ENCODE measurements at regions not wholly inside any gene's neighbourhood (a gene's known extent, or its start where the extent isn't known, plus 50 kb on each side); places are given as distances from the start of the nearest gene placed in this dataset.
"Not testable (repeated sequence)": the region's sequence is repeated elsewhere in the genome, so short reads cannot be mapped to it uniquely, and the experiment has no call there.

- Histone ChIP-seq H3K4me1 (ENCODE audit: insufficient read depth, low read length) (peaks cover 14% of the 10 kb centered on the region), H3K27me3 (ENCODE audit: insufficient read depth, low read length) (no peaks in the 10 kb centered on the region), H3K27ac (ENCODE audit: low read length) (no peak overlapping the region), H3K36me3 (ENCODE audit: insufficient read depth, low read depth, low read length) (no peaks in the 10 kb centered on the region), H3K9me3 (ENCODE audit: insufficient read depth, low read depth, low read length) (no peaks in the 10 kb centered on the region), H3K4me3 (ENCODE audit: low read length) (no peak overlapping the region), H3K9ac (ENCODE audit: low read depth, low read length) (no peak overlapping the region)
Measured at GRCh38 chr12:60201891-60202290, 606.1 kb downstream of the SLC16A7 start.

DNA sequence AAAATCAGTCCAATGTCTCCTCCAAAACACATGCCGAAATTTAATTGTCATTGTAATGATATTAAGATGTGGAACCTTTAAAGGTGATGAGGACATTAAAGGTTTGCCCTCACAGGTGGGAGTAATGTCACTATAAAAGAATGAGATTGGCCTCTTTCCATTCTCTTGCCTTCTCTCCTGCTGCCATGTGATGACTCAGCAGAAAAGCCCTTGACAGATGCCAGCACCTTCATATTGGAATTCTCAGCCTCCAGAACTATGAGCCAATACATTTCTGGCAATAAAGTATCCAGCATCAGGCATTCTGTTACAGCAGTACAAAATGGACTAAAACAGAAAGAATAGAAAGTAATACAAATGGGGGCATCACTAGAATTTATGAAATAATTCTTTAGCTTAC is 609.7 kb downstream of the SLC16A7 start:
- Histone ChIP-seq H3K4me3 (ENCODE audit: low read length) (no peak overlapping the region), H3K9ac (ENCODE audit: low read depth, low read length) (no peak overlapping the region), H3K9me3 (ENCODE audit: insufficient read depth, low read depth, low read length) (no peaks in the 10 kb centered on the region), H3K27me3 (ENCODE audit: insufficient read depth, low read length) (no peaks in the 10 kb centered on the region), H3K4me1 (ENCODE audit: insufficient read depth, low read length) (peaks cover 8% of the 10 kb centered on the region), H3K27ac (ENCODE audit: low read length) (no peak overlapping the region), H3K36me3 (ENCODE audit: insufficient read depth, low read depth, low read length) (no peaks in the 10 kb centered on the region)

GRCh38 chr12:60209521-60209920 is 613.7 kb downstream of the SLC16A7 start:
- no peak overlapping the region for H3K4me3 ChIP-seq (ENCODE audit: low read length)
- H3K36me3 ChIP-seq (ENCODE audit: insufficient read depth, low read depth, low read length): no peaks in the 10 kb centered on the region
- H3K27me3 ChIP-seq (ENCODE audit: insufficient read depth, low read length): no peaks in the 10 kb centered on the region
- H3K4me1 ChIP-seq (ENCODE audit: insufficient read depth, low read length): peaks cover 8% of the 10 kb centered on the region
- H3K27ac ChIP-seq (ENCODE audit: low read length): no peak overlapping the region
- H3K9me3 ChIP-seq (ENCODE audit: insufficient read depth, low read depth, low read length): peaks cover 6% of the 10 kb centered on the region
- no peak overlapping the region for H3K9ac ChIP-seq (ENCODE audit: low read depth, low read length)

DNA sequence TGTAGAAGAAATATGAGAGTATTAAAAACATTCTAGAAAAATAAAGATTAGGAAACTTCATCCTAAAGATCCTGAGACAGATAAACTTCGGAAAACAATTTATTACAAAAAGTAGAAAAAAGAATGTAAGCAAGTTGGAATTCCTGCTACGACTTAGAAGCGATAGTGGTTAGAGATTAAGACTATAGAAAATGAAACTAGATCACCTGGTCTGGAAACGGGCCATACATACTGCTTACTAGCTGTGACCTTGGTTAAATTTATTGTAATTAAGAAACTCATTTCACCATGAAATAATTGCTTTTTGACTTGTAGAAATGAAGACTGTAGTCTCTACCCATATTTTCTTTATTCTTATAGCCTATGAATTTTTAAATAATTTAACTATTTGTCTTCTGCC is 614.1 kb downstream of the SLC16A7 start:
- H3K36me3 ChIP-seq (ENCODE audit: insufficient read depth, low read depth, low read length): no peaks in the 10 kb centered on the region
- H3K9ac ChIP-seq (ENCODE audit: low read depth, low read length): no peak overlapping the region
- no peaks in the 10 kb centered on the region for H3K27me3 ChIP-seq (ENCODE audit: insufficient read depth, low read length)
- H3K4me1 ChIP-seq (ENCODE audit: insufficient read depth, low read length): peaks cover 8% of the 10 kb centered on the region
- H3K4me3 ChIP-seq (ENCODE audit: low read length): no peak overlapping the region
- H3K9me3 ChIP-seq (ENCODE audit: insufficient read depth, low read depth, low read length): peaks cover 6% of the 10 kb centered on the region
- no peak overlapping the region for H3K27ac ChIP-seq (ENCODE audit: low read length)

GRCh38 chr12:60210756-60211155 is 614.9 kb downstream of the SLC16A7 start:
- Histone ChIP-seq H3K4me3 (ENCODE audit: low read length) (no peak overlapping the region), H3K36me3 (ENCODE audit: insufficient read depth, low read depth, low read length) (no peaks in the 10 kb centered on the region), H3K9ac (ENCODE audit: low read depth, low read length) (no peak overlapping the region), H3K9me3 (ENCODE audit: insufficient read depth, low read depth, low read length) (peaks cover 6% of the 10 kb centered on the region), H3K27me3 (ENCODE audit: insufficient read depth, low read length) (no peaks in the 10 kb centered on the region), H3K4me1 (ENCODE audit: insufficient read depth, low read length) (no peaks in the 10 kb centered on the region; the same call in 1 of the 2 replicates), H3K27ac (ENCODE audit: low read length) (no peak overlapping the region)

DNA sequence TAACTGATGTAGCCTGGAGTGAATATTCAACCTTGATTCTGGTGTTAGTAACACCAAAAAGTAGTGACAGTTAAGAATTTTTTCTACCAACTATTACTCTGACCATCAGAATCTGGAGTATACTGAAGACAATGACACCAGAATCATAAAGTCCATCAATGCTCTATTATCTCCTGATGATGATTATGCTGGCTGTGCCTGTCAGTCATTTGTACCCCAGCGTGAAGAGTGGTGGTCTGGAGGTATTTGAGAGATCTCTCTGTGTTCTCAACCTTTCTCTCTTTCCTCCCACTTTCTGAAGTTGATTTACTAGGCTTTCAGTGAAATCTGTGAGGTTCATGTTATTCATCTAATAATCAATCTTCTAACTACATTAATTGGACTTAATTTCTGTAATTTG is 615.4 kb downstream of the SLC16A7 start:
- no peaks in the 10 kb centered on the region; the same call in 1 of the 2 replicates for H3K4me1 ChIP-seq (ENCODE audit: insufficient read depth, low read length)
- H3K9ac ChIP-seq (ENCODE audit: low read depth, low read length): no peak overlapping the region
- peaks cover 6% of the 10 kb centered on the region for H3K9me3 ChIP-seq (ENCODE audit: insufficient read depth, low read depth, low read length)
- no peaks in the 10 kb centered on the region for H3K36me3 ChIP-seq (ENCODE audit: insufficient read depth, low read depth, low read length)
- no peaks in the 10 kb centered on the region for H3K27me3 ChIP-seq (ENCODE audit: insufficient read depth, low read length)
- H3K4me3 ChIP-seq (ENCODE audit: low read length): no peak overlapping the region
- H3K27ac ChIP-seq (ENCODE audit: low read length): no peak overlapping the region

GRCh38 chr12:60212159-60213000 is 616.6 kb downstream of the SLC16A7 start:
- Histone ChIP-seq H3K27ac (ENCODE audit: low read length) (no peak overlapping the region), H3K9me3 (ENCODE audit: insufficient read depth, low read depth, low read length) (peaks cover 6% of the 10 kb centered on the region), H3K4me1 (ENCODE audit: insufficient read depth, low read length) (no peaks in the 10 kb centered on the region), H3K27me3 (ENCODE audit: insufficient read depth, low read length) (no peaks in the 10 kb centered on the region), H3K4me3 (ENCODE audit: low read length) (no peak overlapping the region), H3K36me3 (ENCODE audit: insufficient read depth, low read depth, low read length) (no peaks in the 10 kb centered on the region), H3K9ac (ENCODE audit: low read depth, low read length) (no peak overlapping the region)

- not testable (repeated sequence) for H3K36me3 ChIP-seq (ENCODE audit: insufficient read depth, low read depth, low read length); H3K9me3 ChIP-seq (ENCODE audit: insufficient read depth, low read depth, low read length); H3K9ac ChIP-seq (ENCODE audit: low read depth, low read length); H3K27ac ChIP-seq (ENCODE audit: low read length); H3K4me1 ChIP-seq (ENCODE audit: insufficient read depth, low read length); H3K4me3 ChIP-seq (ENCODE audit: low read length); H3K27me3 ChIP-seq (ENCODE audit: insufficient read depth, low read length)
Measured at GRCh38 chr12:60213272-60213671, 617.4 kb downstream of the SLC16A7 start.

DNA sequence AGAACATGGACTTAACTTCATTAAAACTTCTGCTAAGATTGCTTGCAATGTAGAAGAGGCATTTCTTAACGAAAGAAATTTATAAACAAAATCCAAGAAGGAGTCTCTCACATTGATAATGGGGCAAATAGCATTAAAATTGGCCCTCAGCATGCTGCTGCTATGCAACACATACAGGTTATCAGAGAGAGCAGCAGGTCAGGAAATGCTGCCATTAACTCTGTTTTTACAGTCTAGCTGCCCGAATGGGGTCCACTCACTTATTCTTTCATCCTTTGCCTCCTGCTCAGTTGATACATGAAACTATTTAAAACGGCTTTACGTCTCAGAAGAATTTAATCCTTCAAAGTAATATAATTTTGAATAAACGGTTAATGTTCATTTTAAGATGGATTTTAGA is 620.4 kb downstream of the SLC16A7 start:
- peaks cover 6% of the 10 kb centered on the region for H3K9me3 ChIP-seq (ENCODE audit: insufficient read depth, low read depth, low read length)
- H3K36me3 ChIP-seq (ENCODE audit: insufficient read depth, low read depth, low read length): no peaks in the 10 kb centered on the region
- no peaks in the 10 kb centered on the region for H3K27me3 ChIP-seq (ENCODE audit: insufficient read depth, low read length)
- no peaks in the 10 kb centered on the region for H3K4me1 ChIP-seq (ENCODE audit: insufficient read depth, low read length)
- no peak overlapping the region for H3K4me3 ChIP-seq (ENCODE audit: low read length)
- H3K27ac ChIP-seq (ENCODE audit: low read length): no peak overlapping the region
- no peak overlapping the region for H3K9ac ChIP-seq (ENCODE audit: low read depth, low read length)

DNA sequence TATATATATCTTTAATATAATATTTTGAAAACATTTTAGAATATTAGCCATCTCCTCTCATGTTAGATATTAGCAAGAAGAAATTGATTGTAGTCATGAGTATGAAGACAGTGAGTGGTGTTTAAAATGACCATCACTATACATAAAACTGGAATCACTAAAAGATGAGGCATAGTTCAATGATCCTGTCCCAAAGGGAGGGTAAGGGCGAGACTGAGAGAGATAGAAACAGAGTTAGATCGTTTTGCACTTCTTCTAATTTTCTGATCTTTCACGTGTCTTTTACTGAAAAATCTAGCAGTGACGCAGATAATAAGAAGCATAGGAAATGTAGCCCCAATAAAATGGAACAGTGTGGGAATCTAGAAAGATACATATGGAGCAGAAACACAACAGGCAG is 627.4 kb downstream of the SLC16A7 start:
- Histone ChIP-seq H3K36me3 (ENCODE audit: insufficient read depth, low read depth, low read length) (no peaks in the 10 kb centered on the region), H3K27me3 (ENCODE audit: insufficient read depth, low read length) (no peaks in the 10 kb centered on the region), H3K4me1 (ENCODE audit: insufficient read depth, low read length) (no peaks in the 10 kb centered on the region), H3K27ac (ENCODE audit: low read length) (no peak overlapping the region), H3K9me3 (ENCODE audit: insufficient read depth, low read depth, low read length) (no peaks in the 10 kb centered on the region), H3K9ac (ENCODE audit: low read depth, low read length) (no peak overlapping the region), H3K4me3 (ENCODE audit: low read length) (no peak overlapping the region)

- no peaks in the 10 kb centered on the region for H3K9me3 ChIP-seq (ENCODE audit: insufficient read depth, low read depth, low read length)
- no peak overlapping the region for H3K4me3 ChIP-seq (ENCODE audit: low read length)
- H3K9ac ChIP-seq (ENCODE audit: low read depth, low read length): no peak overlapping the region
- H3K27ac ChIP-seq (ENCODE audit: low read length): no peak overlapping the region
- no peaks in the 10 kb centered on the region for H3K36me3 ChIP-seq (ENCODE audit: insufficient read depth, low read depth, low read length)
- no peaks in the 10 kb centered on the region for H3K4me1 ChIP-seq (ENCODE audit: insufficient read depth, low read length)
- no peaks in the 10 kb centered on the region for H3K27me3 ChIP-seq (ENCODE audit: insufficient read depth, low read length)
Measured at GRCh38 chr12:60225216-60226000, 629.6 kb downstream of the SLC16A7 start.

DNA sequence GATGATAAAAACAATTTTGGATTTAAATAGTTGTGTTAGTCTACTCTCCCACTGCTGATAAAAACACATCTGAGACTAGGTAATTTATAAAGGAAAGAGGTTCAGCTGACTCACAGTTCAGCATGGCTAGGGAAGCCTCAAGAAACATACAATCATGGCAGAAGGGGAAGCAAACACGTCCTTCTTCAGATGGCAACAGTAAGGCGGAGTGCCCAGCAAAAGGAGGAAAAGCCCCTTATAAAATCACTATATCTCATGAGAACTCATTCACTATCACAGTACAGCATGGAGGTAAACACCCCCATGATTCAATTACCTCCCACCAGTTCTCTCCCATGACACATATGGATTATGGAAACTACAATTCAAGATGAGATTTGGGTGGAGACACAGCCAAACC is 632.1 kb downstream of the SLC16A7 start:
- Histone ChIP-seq H3K36me3 (ENCODE audit: insufficient read depth, low read depth, low read length) (no peaks in the 10 kb centered on the region), H3K9ac (ENCODE audit: low read depth, low read length) (no peak overlapping the region), H3K27me3 (ENCODE audit: insufficient read depth, low read length) (no peaks in the 10 kb centered on the region), H3K4me3 (ENCODE audit: low read length) (no peak overlapping the region), H3K4me1 (ENCODE audit: insufficient read depth, low read length) (0 out of 2 replicates have a peak, but pooled peaks cover 2% of the 10 kb centered on the region), H3K9me3 (ENCODE audit: insufficient read depth, low read depth, low read length) (no peaks in the 10 kb centered on the region), H3K27ac (ENCODE audit: low read length) (no peak overlapping the region)

Data from iPS-20b (cell line).